GM12891 (cell line): ENCODE measurements at regions not wholly inside any gene's neighbourhood (a gene's known extent, or its start where the extent isn't known, plus 50 kb on each side); places are given as distances from the start of the nearest gene placed in this dataset.

Experiments used
- DNase-seq: peaks from one replicate; pipeline ENCODE4 v3.0.0; 2011; ENCODE audit warnings: low spot score; ENCODE audit not compliant: insufficient read length
- FAIRE-seq: peaks from 2 replicates; lab custom pipeline; 2011; peaks lifted over from hg19 to GRCh38; lab: Jason Lieb, UNC
- PAX5 ChIP-seq: IDR thresholded peaks from 2 replicates; pipeline ENCODE4 v1.6.1; 2011; ENCODE audit warnings: low read length, moderate library complexity, mild to moderate bottlenecking; ENCODE audit not compliant: insufficient read depth, severe bottlenecking
- POLR2A ChIP-seq: IDR thresholded peaks from 2 replicates; pipeline ENCODE4 v1.6.1; 2011; ENCODE audit warnings: low read depth, low read length, control low read depth
- POLR2AphosphoS5 ChIP-seq: IDR thresholded peaks from 2 replicates; pipeline ENCODE4 v1.6.1; 2011; ENCODE audit warnings: low read depth, low read length, control low read depth
- POU2F2 ChIP-seq: IDR thresholded peaks from 2 replicates; pipeline ENCODE4 v1.6.1; 2011; ENCODE audit warnings: low read depth, mild to moderate bottlenecking, control low read depth, low read length, moderate library complexity
- SPI1 ChIP-seq: IDR thresholded peaks from 2 replicates; pipeline ENCODE4 v1.6.1; 2011; ENCODE audit warnings: low read depth, low read length, control low read depth
- TAF1 ChIP-seq: IDR thresholded peaks from 2 replicates; pipeline ENCODE4 v1.6.1; 2011; ENCODE audit warnings: low read depth, low read length, control low read depth

GRCh38 chr10:32174349-32174893 is 118.2 kb upstream of the KIF5B start:
- TF ChIP-seq SPI1, result no peak
- no peak for FAIRE-seq

GRCh38 chr10:32171204-32171603 is 115.0 kb upstream of the KIF5B start:
- FAIRE-seq, result no peak
- TF ChIP-seq POU2F2, result no peak
- no peak for TF ChIP-seq POLR2AphosphoS5
- no peak for TF ChIP-seq TAF1
- TF ChIP-seq POLR2A, result no peak
- no peak for TF ChIP-seq SPI1
- TF ChIP-seq PAX5, result no peak
- DNase-seq, result no peak

More at GRCh38 chr10:32174349-32174893, 118.2 kb upstream of the KIF5B start:
- DNase-seq, result no peak

- no peak for DNase-seq
- FAIRE-seq, result no peak
- TF ChIP-seq PAX5, result no peak
Observed at GRCh38 chr10:32169556-32169955, 113.3 kb upstream of the KIF5B start.

- TF ChIP-seq PAX5 (no peak), POLR2AphosphoS5 (no peak), TAF1 (no peak), POLR2A (no peak), SPI1 (no peak), POU2F2 (no peak)
- no peak for DNase-seq
- FAIRE-seq, result no peak
Observed at GRCh38 chr10:32167450-32167849, 111.2 kb upstream of the KIF5B start.

- FAIRE-seq, result no peak
- no peak for TF ChIP-seq POLR2A
- no peak for TF ChIP-seq SPI1
- TF ChIP-seq PAX5, result no peak
- TF ChIP-seq POU2F2, result no peak
- TF ChIP-seq TAF1, result no peak
- TF ChIP-seq POLR2AphosphoS5, result no peak
- no peak for DNase-seq
Observed at GRCh38 chr10:32166365-32166764, 110.1 kb upstream of the KIF5B start.

- no peak for FAIRE-seq
- TF ChIP-seq POLR2A (no peak), TAF1 (no peak), SPI1 (no peak), POU2F2 (no peak), PAX5 (no peak)
- no peak for DNase-seq
Observed at GRCh38 chr10:32163762-32164148, 107.5 kb upstream of the KIF5B start.

- FAIRE-seq (no peak), DNase-seq (no peak)
- no peak for TF ChIP-seq POLR2A
- no peak for TF ChIP-seq TAF1
- TF ChIP-seq SPI1, result no peak
- TF ChIP-seq POU2F2, result no peak
- no peak for TF ChIP-seq PAX5
- TF ChIP-seq POLR2AphosphoS5, result no peak
Observed at GRCh38 chr10:32163071-32163761, 107.0 kb upstream of the KIF5B start.

- FAIRE-seq, result no peak
- TF ChIP-seq POLR2AphosphoS5 (no peak), PAX5 (no peak), POU2F2 (no peak), TAF1 (no peak), SPI1 (no peak), POLR2A (no peak)
- DNase-seq, result no peak
Observed at GRCh38 chr10:32161586-32161985, 105.4 kb upstream of the KIF5B start.

GRCh38 chr10:32160864-32161263 is 104.6 kb upstream of the KIF5B start:
- DNase-seq (no peak), FAIRE-seq (no peak)
- no peak for TF ChIP-seq SPI1

- FAIRE-seq, result no peak
- DNase-seq, result no peak
- no peak for TF ChIP-seq SPI1
- no peak for TF ChIP-seq POU2F2
- no peak for TF ChIP-seq POLR2AphosphoS5
- TF ChIP-seq TAF1, result no peak
- no peak for TF ChIP-seq POLR2A
- TF ChIP-seq PAX5, result no peak
Observed at GRCh38 chr10:32159264-32159663, 103.0 kb upstream of the KIF5B start.
